HT1080 (cell line): ENCODE measurements at regions not wholly inside any gene's neighbourhood (a gene's known extent, or its start where the extent isn't known, plus 50 kb on each side); places are given as distances from the start of the nearest gene placed in this dataset.
"Not testable (repeated sequence)": the region's sequence is repeated elsewhere in the genome, so short reads cannot be mapped to it uniquely, and the experiment has no call there.

Experiments
- DNase-seq: peaks from one replicate; pipeline ENCODE4 v3.0.0-alpha.2; 2015; ENCODE audit warnings: low read depth

GRCh38 chr4:8721621-8722020 lies 129.1 kb downstream of the CPZ start:
- no peak for DNase-seq

GRCh38 chr4:8719421-8719820 lies 126.9 kb downstream of the CPZ start:
- no peak for DNase-seq

- DNase-seq: not testable (repeated sequence)
These were observed 124.9 kb downstream of the CPZ start for GRCh38 chr4:8717470-8717869.

GRCh38 chr4:8710946-8711345 lies 118.4 kb downstream of the CPZ start:
- no peak for DNase-seq

- no peak for DNase-seq
These were observed 117.9 kb downstream of the CPZ start for GRCh38 chr4:8710416-8710815.

GRCh38 chr4:8709729-8710360 lies 117.3 kb downstream of the CPZ start:
- DNase-seq: no peak

GRCh38 chr4:8709050-8709728 lies 116.6 kb downstream of the CPZ start:
- no peak for DNase-seq

GRCh38 chr4:8708401-8709021 lies 115.9 kb downstream of the CPZ start:
- DNase-seq: no peak

- DNase-seq: no peak
These were observed 114.6 kb downstream of the CPZ start for GRCh38 chr4:8707045-8707781.

GRCh38 chr4:8706216-8707044 lies 113.9 kb downstream of the CPZ start:
- DNase-seq: no peak

- DNase-seq: no peak
These were observed 112.9 kb downstream of the CPZ start for GRCh38 chr4:8705161-8706145.

GRCh38 chr4:8704632-8705031 lies 112.1 kb downstream of the CPZ start:
- no peak for DNase-seq

- no peak for DNase-seq
These were observed 111.4 kb downstream of the CPZ start for GRCh38 chr4:8703857-8704495.

- no peak for DNase-seq
These were observed 110.8 kb downstream of the CPZ start for GRCh38 chr4:8703401-8703696.

GRCh38 chr4:8702516-8703400 lies 110.2 kb downstream of the CPZ start:
- DNase-seq: no peak

GRCh38 chr4:8702020-8702495 lies 109.5 kb downstream of the CPZ start:
- no peak for DNase-seq

- DNase-seq: no peak
These were observed 108.8 kb downstream of the CPZ start for GRCh38 chr4:8701126-8702019.

- DNase-seq: no peak
These were observed 108.0 kb downstream of the CPZ start for GRCh38 chr4:8700531-8700930.
